ENCODE measurements at regions not wholly inside any gene's neighbourhood (a gene's known extent, or its start where the extent isn't known, plus 50 kb on each side); places are given as distances from the start of the nearest gene placed in this dataset.
A peak's percentile ranks its signal among the peaks of the same experiment; 100 is the strongest.

- no peak overlapping the region for H3K9ac ChIP-seq
- no peaks in the 10 kb centered on the region for H3F3A ChIP-seq (ENCODE audit: insufficient read depth)
- no peaks in the 10 kb centered on the region for H3K9me3 ChIP-seq (ENCODE audit: low read depth)
- no peak for TF ChIP-seq EZH2 (IDR thresholded peaks at IDR 0.05; ENCODE audit: insufficient read depth, poor library complexity, severe bottlenecking)
- TF ChIP-seq EZH2phosphoT487 (IDR thresholded peaks at IDR 0.05; ENCODE audit: insufficient read depth, low read depth): no peak
- no peak overlapping the region for H3K27ac ChIP-seq
- H3K36me3 ChIP-seq (ENCODE audit: low read depth): no peaks in the 10 kb centered on the region
- in situ Hi-C loops (cut with MboI): no loop called here
- no peak overlapping the region for H2AFZ ChIP-seq
- H3K4me3 ChIP-seq: no peak overlapping the region
- DNase-seq: no peak
- H3K4me1 ChIP-seq (ENCODE audit: insufficient read depth): no peaks in the 10 kb centered on the region
- 32 to 35% methylated on average over 5 of the region's 5 CpGs for WGBS, 2 experiments (ENCODE audit: low coverage in 1 of 2, low lambda C conversion rate in 2 of 2, missing lambda C conversion rate in 2 of 2)
- no peak overlapping the region for H3K4me2 ChIP-seq (ENCODE audit: unreplicated experiment)
- no peaks in the 10 kb centered on the region for H4K20me1 ChIP-seq (ENCODE audit: insufficient read depth)
- no peaks in the 10 kb centered on the region for H3K9me2 ChIP-seq (ENCODE audit: insufficient read depth)
- no peaks in the 10 kb centered on the region for H3K79me2 ChIP-seq (ENCODE audit: insufficient read depth)
- peaks cover 20% of the 10 kb centered on the region for H3K27me3 ChIP-seq (replicated peaks; ENCODE audit: insufficient read depth)
Measured at GRCh38 chr14:22280497-22281316, 308.3 kb downstream of the DAD1 start.

- Histone ChIP-seq H3K9me2 (ENCODE audit: insufficient read depth) (no peaks in the 10 kb centered on the region), H3K9ac (no peak overlapping the region), H3K27ac (no peak overlapping the region), H3K4me2 (ENCODE audit: unreplicated experiment) (no peak overlapping the region), H3K79me2 (ENCODE audit: insufficient read depth) (no peaks in the 10 kb centered on the region), H3K4me1 (ENCODE audit: insufficient read depth) (no peaks in the 10 kb centered on the region), H2AFZ (no peak overlapping the region), H3K36me3 (ENCODE audit: low read depth) (no peaks in the 10 kb centered on the region), H3K4me3 (no peak overlapping the region), H4K20me1 (ENCODE audit: insufficient read depth) (no peaks in the 10 kb centered on the region), H3F3A (ENCODE audit: insufficient read depth) (no peaks in the 10 kb centered on the region), H3K9me3 (ENCODE audit: low read depth) (no peaks in the 10 kb centered on the region), H3K27me3 (replicated peaks; ENCODE audit: insufficient read depth) (peaks cover 20% of the 10 kb centered on the region)
- in situ Hi-C loops (cut with MboI): no loop called here
- DNase-seq: peak; percentile 30
- TF ChIP-seq EZH2 (IDR thresholded peaks at IDR 0.05; ENCODE audit: insufficient read depth, poor library complexity, severe bottlenecking): no peak
- TF ChIP-seq EZH2phosphoT487 (IDR thresholded peaks at IDR 0.05; ENCODE audit: insufficient read depth, low read depth): no peak
- WGBS, 2 experiments (ENCODE audit: low coverage in 1 of 2, low lambda C conversion rate in 2 of 2, missing lambda C conversion rate in 2 of 2): 46 to 47% methylated on average over 4 of the region's 4 CpGs
Measured at GRCh38 chr14:22276913-22277816, 311.9 kb downstream of the DAD1 start.

GRCh38 chr14:22271838-22272799, 316.9 kb downstream of the DAD1 start:
- H4K20me1 ChIP-seq (ENCODE audit: insufficient read depth): no peaks in the 10 kb centered on the region
- no peak overlapping the region for H3K4me3 ChIP-seq
- H3K27me3 ChIP-seq (replicated peaks; ENCODE audit: insufficient read depth): peaks cover 2% of the 10 kb centered on the region
- WGBS, 2 experiments (ENCODE audit: low coverage in 1 of 2, low lambda C conversion rate in 2 of 2, missing lambda C conversion rate in 2 of 2): 27 to 34% methylated on average over 11 of the region's 11 CpGs
- TF ChIP-seq EZH2phosphoT487 (IDR thresholded peaks at IDR 0.05; ENCODE audit: insufficient read depth, low read depth) (no peak), EZH2 (IDR thresholded peaks at IDR 0.05; ENCODE audit: insufficient read depth, poor library complexity, severe bottlenecking) (no peak)
- no peak for DNase-seq
- no peak overlapping the region for H3K9ac ChIP-seq
- no peak overlapping the region for H3K27ac ChIP-seq
- H3K4me1 ChIP-seq (ENCODE audit: insufficient read depth): no peaks in the 10 kb centered on the region
- no peak overlapping the region for H3K4me2 ChIP-seq (ENCODE audit: unreplicated experiment)
- in situ Hi-C loops (cut with MboI): no loop called here
- no peaks in the 10 kb centered on the region for H3K9me2 ChIP-seq (ENCODE audit: insufficient read depth)
- H3K9me3 ChIP-seq (ENCODE audit: low read depth): no peaks in the 10 kb centered on the region
- H3F3A ChIP-seq (ENCODE audit: insufficient read depth): no peaks in the 10 kb centered on the region
- H3K79me2 ChIP-seq (ENCODE audit: insufficient read depth): no peaks in the 10 kb centered on the region
- H3K36me3 ChIP-seq (ENCODE audit: low read depth): no peaks in the 10 kb centered on the region
- H2AFZ ChIP-seq: no peak overlapping the region

GRCh38 chr14:22268875-22269274, 320.1 kb downstream of the DAD1 start:
- Histone ChIP-seq H4K20me1 (ENCODE audit: insufficient read depth) (no peaks in the 10 kb centered on the region), H3K79me2 (ENCODE audit: insufficient read depth) (no peaks in the 10 kb centered on the region), H3K4me3 (no peak overlapping the region), H2AFZ (no peak overlapping the region), H3F3A (ENCODE audit: insufficient read depth) (no peaks in the 10 kb centered on the region), H3K4me2 (ENCODE audit: unreplicated experiment) (no peak overlapping the region), H3K9me3 (ENCODE audit: low read depth) (no peaks in the 10 kb centered on the region), H3K9ac (no peak overlapping the region), H3K36me3 (ENCODE audit: low read depth) (no peaks in the 10 kb centered on the region), H3K4me1 (ENCODE audit: insufficient read depth) (no peaks in the 10 kb centered on the region), H3K27me3 (replicated peaks; ENCODE audit: insufficient read depth) (peaks cover 2% of the 10 kb centered on the region; the same call in 1 of the 2 replicates), H3K9me2 (ENCODE audit: insufficient read depth) (no peaks in the 10 kb centered on the region), H3K27ac (no peak overlapping the region)
- in situ Hi-C loops (cut with MboI): no loop called here
- WGBS, 2 experiments (ENCODE audit: low coverage in 1 of 2, low lambda C conversion rate in 2 of 2, missing lambda C conversion rate in 2 of 2): 93 to 100% methylated on average over 2 of the region's 2 CpGs
- TF ChIP-seq EZH2 (IDR thresholded peaks at IDR 0.05; ENCODE audit: insufficient read depth, poor library complexity, severe bottlenecking) (no peak), EZH2phosphoT487 (IDR thresholded peaks at IDR 0.05; ENCODE audit: insufficient read depth, low read depth) (no peak)
- DNase-seq: peak; percentile 15

Data from GM23248 (cell line).